ENCODE measurements at regions not wholly inside any gene's neighbourhood (a gene's known extent, or its start where the extent isn't known, plus 50 kb on each side); places are given as distances from the start of the nearest gene placed in this dataset.
A peak's percentile ranks its signal among the peaks of the same experiment; 100 is the strongest.
"Not testable (repeated sequence)": the region's sequence is repeated elsewhere in the genome, so short reads cannot be mapped to it uniquely, and the experiment has no call there.

GRCh38 chr16:29234536-29235275 is 171.8 kb downstream of the NPIPB11 start:
- not testable (repeated sequence) for DNase-seq (ENCODE audit: low read depth)

GRCh38 chr16:29233705-29234404 is 172.7 kb downstream of the NPIPB11 start:
- not testable (repeated sequence) for DNase-seq (ENCODE audit: low read depth)

GRCh38 chr16:29232811-29233704 is 173.5 kb downstream of the NPIPB11 start:
- no peak for DNase-seq (ENCODE audit: low read depth)

- not testable (repeated sequence) for DNase-seq (ENCODE audit: low read depth)
Measured at GRCh38 chr16:29232160-29232705, 174.3 kb downstream of the NPIPB11 start.

GRCh38 chr16:29231244-29231643 is 175.3 kb downstream of the NPIPB11 start:
- DNase-seq (ENCODE audit: low read depth) = no peak

- no peak for DNase-seq (ENCODE audit: low read depth)
Measured at GRCh38 chr16:29230671-29231096, 175.8 kb downstream of the NPIPB11 start.

- not testable (repeated sequence) for DNase-seq (ENCODE audit: low read depth)
Measured at GRCh38 chr16:29230006-29230668, 176.4 kb downstream of the NPIPB11 start.

GRCh38 chr16:29229616-29230005 is 176.9 kb downstream of the NPIPB11 start:
- not testable (repeated sequence) for DNase-seq (ENCODE audit: low read depth)

GRCh38 chr16:29228664-29229611 is 177.6 kb downstream of the NPIPB11 start:
- not testable (repeated sequence) for DNase-seq (ENCODE audit: low read depth)

- DNase-seq (ENCODE audit: low read depth) = peak; percentile 19
Measured at GRCh38 chr16:29227751-29228663, 178.5 kb downstream of the NPIPB11 start.

GRCh38 chr16:29226782-29227181 is 179.7 kb downstream of the NPIPB11 start:
- DNase-seq (ENCODE audit: low read depth) = no peak

GRCh38 chr16:29224675-29225074 is 181.8 kb downstream of the NPIPB11 start:
- not testable (repeated sequence) for DNase-seq (ENCODE audit: low read depth)

GRCh38 chr16:29222615-29223014 is 183.9 kb downstream of the NPIPB11 start:
- DNase-seq (ENCODE audit: low read depth) = not testable (repeated sequence)

GRCh38 chr16:29222008-29222407 is 184.5 kb downstream of the NPIPB11 start:
- not testable (repeated sequence) for DNase-seq (ENCODE audit: low read depth)

GRCh38 chr16:29221281-29221955 is 185.1 kb downstream of the NPIPB11 start:
- DNase-seq (ENCODE audit: low read depth) = not testable (repeated sequence)

- not testable (repeated sequence) for DNase-seq (ENCODE audit: low read depth)
Measured at GRCh38 chr16:29220647-29221191, 185.8 kb downstream of the NPIPB11 start.

- not testable (repeated sequence) for DNase-seq (ENCODE audit: low read depth)
Measured at GRCh38 chr16:29219966-29220646, 186.4 kb downstream of the NPIPB11 start.

- DNase-seq (ENCODE audit: low read depth) = not testable (repeated sequence)
Measured at GRCh38 chr16:29219562-29219961, 186.9 kb downstream of the NPIPB11 start.
